GM19397 (cell line): ENCODE measurements at regions not wholly inside any gene's neighbourhood (a gene's known extent, or its start where the extent isn't known, plus 50 kb on each side); places are given as distances from the start of the nearest gene placed in this dataset.

Experiments
- ATAC-seq: cut with Tn5 transposase; IDR thresholded peaks from one replicate; pipeline ENCODE4 v1.9.1; 2021; ENCODE audit warnings: mild to moderate bottlenecking, moderate library complexity; ENCODE audit not compliant: unreplicated experiment

GRCh38 chr3:84835366-84835765 lies 123.4 kb upstream of the CADM2 start:
- no peak for ATAC-seq

- ATAC-seq: no peak
These were observed 121.8 kb upstream of the CADM2 start for GRCh38 chr3:84836961-84837360.

GRCh38 chr3:84877092-84877491 lies 81.7 kb upstream of the CADM2 start:
- ATAC-seq: no peak

DNA sequence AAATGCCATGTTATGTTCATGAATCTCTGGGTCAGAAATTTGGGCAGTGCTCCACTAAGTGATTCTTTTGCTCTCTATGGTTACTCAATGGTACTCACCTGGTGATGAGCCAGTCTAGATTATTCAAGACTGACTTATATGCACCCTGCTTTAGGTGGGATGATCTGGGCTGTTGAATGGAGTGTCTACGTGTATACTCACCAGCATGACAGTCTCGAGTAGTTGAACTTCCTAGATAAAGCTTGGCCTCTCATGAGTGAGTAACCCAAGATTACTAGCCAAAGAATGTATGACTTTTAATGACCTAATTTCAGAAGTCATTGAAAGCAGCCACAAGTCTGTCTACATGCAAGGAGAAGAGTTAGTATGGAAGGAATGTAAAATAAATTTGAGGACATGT lies 77.5 kb upstream of the CADM2 start:
- no peak for ATAC-seq

GRCh38 chr3:84885199-84885882 lies 73.4 kb upstream of the CADM2 start:
- ATAC-seq: no peak

- ATAC-seq: no peak
These were observed 66.9 kb upstream of the CADM2 start for GRCh38 chr3:84891851-84892250.

DNA sequence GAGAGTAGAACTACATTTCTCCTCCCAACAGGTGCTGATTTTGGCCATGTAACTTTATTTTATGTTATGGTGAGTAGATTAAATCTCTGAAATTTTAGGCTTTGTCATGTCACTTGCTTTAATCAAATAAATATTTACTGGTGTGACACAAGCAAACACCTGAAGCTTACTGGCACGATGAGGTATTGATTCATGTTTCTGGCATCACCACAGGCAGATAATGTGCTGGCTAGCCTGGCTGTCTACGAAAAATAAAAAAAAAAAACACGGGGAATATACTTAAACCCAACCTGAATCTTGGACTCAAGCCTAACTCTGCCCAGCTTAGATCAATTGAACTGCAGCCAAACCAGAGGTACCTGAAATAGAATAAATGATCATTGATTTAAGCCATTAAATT lies 65.6 kb upstream of the CADM2 start:
- ATAC-seq: no peak

- no peak for ATAC-seq
These were observed 54.6 kb upstream of the CADM2 start for GRCh38 chr3:84904212-84904611.

GRCh38 chr3:84904816-84905555 lies 53.8 kb upstream of the CADM2 start:
- ATAC-seq: no peak

- ATAC-seq: no peak
These were observed 53.3 kb upstream of the CADM2 start for GRCh38 chr3:84905556-84905920.

- no peak for ATAC-seq
These were observed 52.7 kb upstream of the CADM2 start for GRCh38 chr3:84906065-84906464.
